K562 (cell line): ENCODE measurements at regions not wholly inside any gene's neighbourhood (a gene's known extent, or its start where the extent isn't known, plus 50 kb on each side); places are given as distances from the start of the nearest gene placed in this dataset.

ENCODE experiments used
- BRF2 ChIP-seq: IDR thresholded peaks from 3 replicates; pipeline ENCODE4 v1.6.1; 2011; ENCODE audit warnings: borderline replicate concordance, mild to moderate bottlenecking; ENCODE audit not compliant: insufficient read length, insufficient read depth
- C11orf30 ChIP-seq: fragments of 450-650 bp; IDR thresholded peaks from 2 replicates; pipeline ENCODE4 v1.6.1; 2016; ENCODE audit warnings: low read depth, mild to moderate bottlenecking
- CREB1 ChIP-seq, 2 experiments: sonication (generic) in 1 of 2; formaldehyde crosslinking in 1 of 2; IDR thresholded peaks; 2 replicates each; pipeline versions ENCODE4 v1.6.1 to v1.8.0; 2012 to 2022; ENCODE audit warnings: inconsistent platforms in 1 of 2, mild to moderate bottlenecking in 1 of 2, missing genetic modification reagents in 1 of 2, moderate library complexity in 1 of 2
- EP300 ChIP-seq: IDR thresholded peaks from 2 replicates; pipeline ENCODE4 v1.6.1; 2012; ENCODE audit warnings: low read length, improper control_type of control experiment
- GABPB1 ChIP-seq: sonication (generic); formaldehyde crosslinking; IDR thresholded peaks from 2 replicates; pipeline ENCODE4 v1.8.0; 2022; ENCODE audit warnings: mild to moderate bottlenecking, missing genetic modification reagents
- GATAD2B ChIP-seq: fragments of 450-650 bp; IDR thresholded peaks from 2 replicates; pipeline ENCODE4 v1.6.1; 2017; ENCODE audit warnings: mild to moderate bottlenecking, borderline replicate concordance
- KAT7 ChIP-seq: sonication (generic); formaldehyde crosslinking; IDR thresholded peaks from 2 replicates; pipeline ENCODE4 v1.8.0; 2022; ENCODE audit warnings: missing genetic modification reagents, mild to moderate bottlenecking, borderline replicate concordance
- MCM7 ChIP-seq, 2 experiments: fragments of 450-650 bp; IDR thresholded peaks; 2 replicates each; pipeline ENCODE4 v1.6.1; 2016 to 2018
- NEUROD1 ChIP-seq: fragments of 150-350 bp; IDR thresholded peaks from 2 replicates; pipeline ENCODE4 v1.6.1; 2014; ENCODE audit warnings: borderline replicate concordance, low read length, low read depth; ENCODE audit not compliant: partially characterized antibody
- RBM39 ChIP-seq: fragments of 200-400 bp; formaldehyde crosslinking; optimal IDR thresholded peaks from 2 replicates; pipeline ENCODE3; 2018; ENCODE audit warnings: low read depth, low read length
- RFX7 ChIP-seq: fragments of 250-450 bp; sonication (Bioruptor Pico); IDR thresholded peaks from 2 replicates; pipeline ENCODE4 v1.5.1; 2021; ENCODE audit warnings: mild to moderate bottlenecking
- RREB1 ChIP-seq: fragments of 250-450 bp; sonication (Bioruptor Pico); IDR thresholded peaks from 2 replicates; pipeline ENCODE4 v1.4.0; 2020
- SPI1 ChIP-seq: IDR thresholded peaks from 2 replicates; pipeline ENCODE4 v1.6.1; 2011; ENCODE audit warnings: low read depth, low read length, control low read depth, borderline replicate concordance
- TBL1XR1 ChIP-seq, 2 experiments: IDR thresholded peaks; 2 replicates each; pipeline ENCODE4 v1.6.1; 2012; ENCODE audit warnings: improper control_type of control experiment in 2 of 2, low read length in 2 of 2, mild to moderate bottlenecking in 1 of 2
- ZFP36 ChIP-seq: fragments of 150-350 bp; IDR thresholded peaks from 2 replicates; pipeline ENCODE4 v1.6.1; 2018; ENCODE audit warnings: low read length, low read depth; ENCODE audit not compliant: partially characterized antibody
- ZNF165 ChIP-seq: fragments of 250-450 bp; sonication (Bioruptor Pico); IDR thresholded peaks from 2 replicates; pipeline ENCODE4 v1.4.0; 2020; ENCODE audit warnings: borderline replicate concordance
- ZNF398 ChIP-seq: fragments of 250-450 bp; sonication (Bioruptor Pico); IDR thresholded peaks from 2 replicates; pipeline ENCODE4 v1.8.0; 2021; ENCODE audit warnings: moderate library complexity, mild to moderate bottlenecking, inconsistent platforms

- TF ChIP-seq RREB1 (CRISPR knock-in tag) (peak; percentile 10; the same call in 1 of the 2 replicates), GATAD2B (peak; percentile 44; the same call in 1 of the 2 replicates), EP300 (peak; percentile 46; the same call in 1 of the 2 replicates), GABPB1 (CRISPR knock-in tag) (peak; percentile 39; the same call in 1 of the 2 replicates), TBL1XR1 (IDR thresholded peaks at IDR 0.05; ENCODE audit: low read length in 2 of 2) (no peak), MCM7 (IDR thresholded peaks at IDR 0.05) (no peak), CREB1 (IDR thresholded peaks at IDR 0.05) (peak; percentile 61; the same call in 1 of the 2 replicates), CREB1 (CRISPR knock-in tag; IDR thresholded peaks at IDR 0.05) (peak; percentile 71), ZFP36 (peak; percentile 17), ZNF398 (no peak), BRF2 (no peak), KAT7 (CRISPR knock-in tag) (no peak), RBM39 (no peak), ZNF165 (CRISPR knock-in tag) (peak; percentile 99), NEUROD1 (peak; percentile 27), SPI1 (peak; percentile 36; the same call in 1 of the 2 replicates), RFX7 (CRISPR knock-in tag) (no peak), C11orf30 (peak; percentile 34)
Observed at GRCh38 chr10:44310762-44311562, 73.9 kb downstream of the CXCL12 start (continued).
